ENCODE measurements at regions not wholly inside any gene's neighbourhood (a gene's known extent, or its start where the extent isn't known, plus 50 kb on each side); places are given as distances from the start of the nearest gene placed in this dataset.

DNA sequence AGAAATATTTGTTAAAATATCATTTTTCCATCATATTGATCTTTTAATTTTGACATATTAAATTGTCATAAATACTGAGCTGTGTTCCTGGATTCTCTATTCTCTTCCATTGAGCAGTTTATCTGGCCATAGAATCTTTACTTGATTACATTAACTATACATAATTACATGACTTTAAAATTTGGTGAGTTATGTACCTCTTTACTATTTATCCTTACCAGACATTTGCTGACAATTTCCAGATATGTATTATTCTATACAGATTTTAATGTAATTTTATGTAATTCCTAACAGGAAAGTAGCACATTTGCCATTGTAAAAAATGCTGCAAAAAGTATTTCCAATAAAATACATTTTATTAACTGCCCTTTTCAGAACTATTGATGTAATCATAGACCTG is 770.3 kb downstream of the KCTD16 start:
- TF ChIP-seq, protein P1, sequence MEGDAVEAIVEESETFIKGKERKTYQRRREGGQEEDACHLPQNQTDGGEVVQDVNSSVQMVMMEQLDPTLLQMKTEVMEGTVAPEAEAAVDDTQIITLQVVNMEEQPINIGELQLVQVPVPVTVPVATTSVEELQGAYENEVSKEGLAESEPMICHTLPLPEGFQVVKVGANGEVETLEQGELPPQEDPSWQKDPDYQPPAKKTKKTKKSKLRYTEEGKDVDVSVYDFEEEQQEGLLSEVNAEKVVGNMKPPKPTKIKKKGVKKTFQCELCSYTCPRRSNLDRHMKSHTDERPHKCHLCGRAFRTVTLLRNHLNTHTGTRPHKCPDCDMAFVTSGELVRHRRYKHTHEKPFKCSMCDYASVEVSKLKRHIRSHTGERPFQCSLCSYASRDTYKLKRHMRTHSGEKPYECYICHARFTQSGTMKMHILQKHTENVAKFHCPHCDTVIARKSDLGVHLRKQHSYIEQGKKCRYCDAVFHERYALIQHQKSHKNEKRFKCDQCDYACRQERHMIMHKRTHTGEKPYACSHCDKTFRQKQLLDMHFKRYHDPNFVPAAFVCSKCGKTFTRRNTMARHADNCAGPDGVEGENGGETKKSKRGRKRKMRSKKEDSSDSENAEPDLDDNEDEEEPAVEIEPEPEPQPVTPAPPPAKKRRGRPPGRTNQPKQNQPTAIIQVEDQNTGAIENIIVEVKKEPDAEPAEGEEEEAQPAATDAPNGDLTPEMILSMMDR (IDR thresholded peaks at IDR 0.05): no peak
- no peak for TF ChIP-seq POLR2A (IDR thresholded peaks at IDR 0.05)

Measured in heart left ventricle (tissue), 13 donors.